DND-41 (cell line): ENCODE measurements at regions not wholly inside any gene's neighbourhood (a gene's known extent, or its start where the extent isn't known, plus 50 kb on each side); places are given as distances from the start of the nearest gene placed in this dataset.

Experiments used
- EZH2 ChIP-seq: IDR thresholded peaks from 3 replicates; pipeline ENCODE4 v1.6.1; 2012; ENCODE audit warnings: borderline replicate concordance, low read depth, mild to moderate bottlenecking, moderate library complexity, low read length, inconsistent platforms; ENCODE audit not compliant: severe bottlenecking
- TF ChIP-seq, protein P1 (sequence below): IDR thresholded peaks from 2 replicates; pipeline ENCODE4 v1.5.1; 2012; ENCODE audit warnings: borderline replicate concordance, low read length, moderate library complexity, mild to moderate bottlenecking; ENCODE audit not compliant: poor library complexity, severe bottlenecking; ENCODE audit errors: extremely low read depth

DNA sequence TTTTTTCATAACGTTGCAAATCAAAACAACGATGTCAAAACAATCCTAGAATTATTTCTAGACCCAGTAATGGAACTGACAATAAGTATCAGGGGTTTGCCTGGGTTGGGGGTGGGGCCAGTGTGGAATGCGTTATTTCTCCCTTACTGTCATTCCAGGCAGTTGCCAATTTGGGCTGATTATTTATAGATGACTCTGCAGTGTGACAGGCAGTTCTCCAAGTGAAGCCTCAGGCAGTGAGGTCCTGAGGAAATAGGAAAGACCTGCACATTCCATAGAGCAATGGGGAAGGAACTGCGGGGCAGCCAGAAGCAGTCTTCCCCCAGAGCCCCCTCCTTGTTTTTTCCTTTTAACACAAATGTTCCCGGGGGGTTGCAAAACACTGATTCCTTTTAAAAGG is 179.0 kb downstream of the YTHDC2 start:
- TF ChIP-seq, protein P1, sequence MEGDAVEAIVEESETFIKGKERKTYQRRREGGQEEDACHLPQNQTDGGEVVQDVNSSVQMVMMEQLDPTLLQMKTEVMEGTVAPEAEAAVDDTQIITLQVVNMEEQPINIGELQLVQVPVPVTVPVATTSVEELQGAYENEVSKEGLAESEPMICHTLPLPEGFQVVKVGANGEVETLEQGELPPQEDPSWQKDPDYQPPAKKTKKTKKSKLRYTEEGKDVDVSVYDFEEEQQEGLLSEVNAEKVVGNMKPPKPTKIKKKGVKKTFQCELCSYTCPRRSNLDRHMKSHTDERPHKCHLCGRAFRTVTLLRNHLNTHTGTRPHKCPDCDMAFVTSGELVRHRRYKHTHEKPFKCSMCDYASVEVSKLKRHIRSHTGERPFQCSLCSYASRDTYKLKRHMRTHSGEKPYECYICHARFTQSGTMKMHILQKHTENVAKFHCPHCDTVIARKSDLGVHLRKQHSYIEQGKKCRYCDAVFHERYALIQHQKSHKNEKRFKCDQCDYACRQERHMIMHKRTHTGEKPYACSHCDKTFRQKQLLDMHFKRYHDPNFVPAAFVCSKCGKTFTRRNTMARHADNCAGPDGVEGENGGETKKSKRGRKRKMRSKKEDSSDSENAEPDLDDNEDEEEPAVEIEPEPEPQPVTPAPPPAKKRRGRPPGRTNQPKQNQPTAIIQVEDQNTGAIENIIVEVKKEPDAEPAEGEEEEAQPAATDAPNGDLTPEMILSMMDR: no peak
- no peak for TF ChIP-seq EZH2
